HG03457 (cell line): ENCODE measurements at regions not wholly inside any gene's neighbourhood (a gene's known extent, or its start where the extent isn't known, plus 50 kb on each side); places are given as distances from the start of the nearest gene placed in this dataset.

Experiments
- ATAC-seq: cut with Tn5 transposase; IDR thresholded peaks from one replicate; pipeline ENCODE4 v1.9.1; 2021; ENCODE audit warnings: moderate number of reproducible peaks; ENCODE audit not compliant: unreplicated experiment

GRCh38 chr5:173529861-173530260 is 86.6 kb downstream of the BOD1 start:
- no peak for ATAC-seq

GRCh38 chr5:173527671-173528070 is 88.8 kb downstream of the BOD1 start:
- no peak for ATAC-seq

DNA sequence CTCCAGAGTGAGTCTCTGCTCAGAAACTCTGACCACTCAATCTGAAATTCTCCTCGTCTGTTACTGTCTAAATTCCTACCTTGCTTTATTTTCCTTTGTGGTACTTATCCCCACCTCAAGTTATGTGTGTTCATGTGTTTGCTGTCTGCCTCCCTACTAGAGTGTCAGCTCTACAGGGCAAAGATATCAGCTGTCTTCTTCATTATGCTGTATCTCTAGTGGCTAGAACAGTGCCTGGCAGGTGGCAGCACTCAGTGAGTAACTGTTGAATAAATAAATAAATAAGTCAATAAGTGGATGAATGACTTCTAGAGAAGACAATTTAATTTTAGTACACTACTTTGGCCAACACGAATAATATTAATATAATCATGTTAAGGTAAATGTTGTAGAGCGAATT is 92.3 kb downstream of the BOD1 start:
- ATAC-seq = no peak

GRCh38 chr5:173523388-173523787 is 93.1 kb downstream of the BOD1 start:
- ATAC-seq = no peak

GRCh38 chr5:173522518-173522917 is 93.9 kb downstream of the BOD1 start:
- no peak for ATAC-seq

- no peak for ATAC-seq
Observed at GRCh38 chr5:173518856-173519255, 97.6 kb downstream of the BOD1 start.

- ATAC-seq = no peak
Observed at GRCh38 chr5:173517648-173518047, 98.8 kb downstream of the BOD1 start.

DNA sequence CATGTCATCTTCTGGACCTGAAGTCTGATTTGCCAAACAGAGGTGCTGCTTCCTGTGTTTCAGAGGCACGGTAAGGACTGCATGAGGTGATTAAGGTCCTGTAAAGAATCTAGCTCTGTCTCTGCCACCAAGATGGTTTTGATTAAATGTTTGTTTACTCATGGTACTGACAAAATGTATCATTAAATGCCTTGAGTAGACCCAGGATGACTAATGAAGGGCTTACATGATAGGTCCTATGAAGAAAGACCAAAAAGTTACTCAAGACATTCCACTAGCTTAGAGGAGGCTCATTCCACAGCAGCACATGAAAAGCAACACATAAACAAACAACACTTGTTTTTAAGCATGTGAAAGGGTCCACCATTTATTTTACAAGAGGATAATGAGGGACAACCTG is 100.9 kb downstream of the BOD1 start:
- ATAC-seq = no peak

DNA sequence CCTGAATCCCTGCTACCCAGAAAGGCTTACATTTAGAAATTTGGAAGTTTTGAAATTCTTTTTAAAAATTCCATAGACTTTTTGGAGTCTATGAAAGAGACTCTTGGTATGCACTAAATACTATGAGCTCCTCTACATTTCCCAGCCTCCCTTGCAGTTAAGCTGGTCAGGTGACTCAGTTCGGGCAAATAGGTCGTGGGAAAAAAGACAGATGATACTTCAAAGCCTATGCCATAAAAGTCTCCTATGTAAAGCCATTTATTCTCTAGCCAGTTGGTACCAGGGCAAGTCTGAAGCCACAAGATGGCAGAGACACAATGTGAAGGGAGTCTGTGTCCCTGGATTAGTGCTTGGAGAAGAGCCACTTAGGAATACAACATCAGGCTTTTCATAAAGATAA is 101.8 kb downstream of the BOD1 start:
- ATAC-seq = no peak

DNA sequence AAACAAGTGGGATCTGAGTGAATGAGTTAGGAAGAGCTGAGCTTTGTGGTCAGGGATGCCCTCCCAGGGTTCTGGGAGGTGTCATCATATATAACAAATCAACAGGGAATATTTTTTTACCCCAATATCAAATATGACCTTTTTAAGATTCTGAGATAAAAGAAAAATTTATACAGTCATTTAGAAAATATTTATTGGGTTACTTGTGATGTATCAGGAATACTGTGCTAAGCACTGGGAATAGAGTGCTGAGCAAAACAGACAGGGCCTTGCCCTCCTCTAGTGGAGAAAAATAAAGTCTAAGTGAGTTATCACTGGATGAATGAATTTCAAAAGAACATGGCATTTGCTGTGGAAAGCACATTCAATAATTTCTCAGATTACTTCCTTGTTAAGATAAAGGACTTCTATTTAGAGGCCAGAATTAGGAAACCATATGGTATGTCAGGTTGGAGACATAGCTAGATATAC is 102.9 kb downstream of the BOD1 start:
- ATAC-seq = no peak

DNA sequence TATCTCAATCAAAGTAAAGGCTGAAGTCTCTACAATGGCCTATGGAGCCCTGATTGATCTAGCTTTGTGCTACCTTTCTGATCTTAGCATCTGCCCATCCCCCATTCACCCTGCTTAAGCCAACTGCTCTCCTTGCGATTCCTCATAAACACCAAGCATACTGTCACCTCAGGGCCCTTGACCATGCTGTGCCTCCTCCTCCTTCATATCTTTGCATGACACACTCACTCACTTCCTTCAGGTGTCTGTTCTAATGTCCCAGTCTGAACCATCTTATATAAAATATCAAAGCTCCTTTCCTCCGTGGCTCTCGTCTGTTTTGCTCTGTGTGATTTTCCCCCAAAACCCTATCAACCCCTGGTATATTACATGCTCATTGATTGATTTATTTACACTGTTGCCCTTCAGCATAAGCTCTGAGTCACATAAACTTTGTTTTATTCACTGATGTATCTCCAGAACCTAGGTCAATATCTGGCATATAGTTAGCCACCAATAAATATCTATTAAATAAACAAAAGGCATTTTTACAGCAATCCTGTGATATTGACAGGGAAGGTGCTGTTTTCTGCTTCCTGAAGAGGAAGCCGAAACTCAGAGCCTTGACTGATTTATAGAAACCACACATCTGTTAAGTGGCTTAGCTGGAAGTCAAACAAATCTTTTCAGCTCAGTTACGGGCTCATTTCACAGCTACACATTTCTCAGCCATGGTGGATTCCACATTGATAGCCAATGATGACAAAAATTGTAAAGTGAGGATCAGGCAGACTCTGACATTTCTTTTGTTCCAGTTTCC is 103.6 kb downstream of the BOD1 start:
- no peak for ATAC-seq

GRCh38 chr5:173509060-173509459 is 107.4 kb downstream of the BOD1 start:
- no peak for ATAC-seq

DNA sequence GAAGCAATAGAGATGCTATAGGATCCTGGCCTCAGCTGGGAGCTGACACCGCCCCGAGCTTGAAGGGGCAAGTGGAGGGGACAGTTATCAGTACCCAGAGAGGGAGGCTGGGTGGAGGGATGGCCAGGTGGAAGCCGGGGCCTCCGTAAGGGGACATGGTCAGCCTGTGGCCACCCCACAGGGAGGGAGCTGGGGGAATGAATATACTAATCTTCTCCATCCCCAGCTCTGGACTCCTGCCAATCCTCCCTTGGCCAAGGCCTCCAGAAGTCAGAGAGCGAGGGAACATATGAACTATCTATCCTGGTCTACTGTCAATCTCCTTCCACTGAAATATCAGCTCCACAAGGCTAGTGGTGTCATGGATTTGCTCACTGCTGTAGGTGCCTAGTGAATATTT is 109.3 kb downstream of the BOD1 start:
- ATAC-seq = no peak

GRCh38 chr5:173505634-173506033 is 110.8 kb downstream of the BOD1 start:
- no peak for ATAC-seq

DNA sequence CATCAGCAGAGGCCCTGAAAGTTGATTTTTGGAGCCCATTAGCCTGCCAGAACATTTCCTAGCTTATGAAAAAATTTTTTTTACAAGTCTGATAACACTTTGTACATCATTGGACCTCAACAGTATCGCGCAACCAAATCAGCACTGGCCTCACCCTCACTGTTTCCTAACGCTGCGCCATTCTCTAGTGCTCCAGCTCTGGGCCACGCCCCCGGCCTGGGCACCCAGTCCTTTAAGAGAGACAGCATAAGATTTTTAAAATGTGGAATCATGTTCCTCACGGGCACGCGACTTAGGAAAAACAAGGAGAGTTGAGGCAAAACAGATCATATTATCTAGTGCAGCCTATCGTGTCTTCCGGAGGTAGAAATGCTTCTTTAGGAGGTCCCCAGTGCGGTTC is 114.5 kb downstream of the BOD1 start:
- ATAC-seq = no peak

DNA sequence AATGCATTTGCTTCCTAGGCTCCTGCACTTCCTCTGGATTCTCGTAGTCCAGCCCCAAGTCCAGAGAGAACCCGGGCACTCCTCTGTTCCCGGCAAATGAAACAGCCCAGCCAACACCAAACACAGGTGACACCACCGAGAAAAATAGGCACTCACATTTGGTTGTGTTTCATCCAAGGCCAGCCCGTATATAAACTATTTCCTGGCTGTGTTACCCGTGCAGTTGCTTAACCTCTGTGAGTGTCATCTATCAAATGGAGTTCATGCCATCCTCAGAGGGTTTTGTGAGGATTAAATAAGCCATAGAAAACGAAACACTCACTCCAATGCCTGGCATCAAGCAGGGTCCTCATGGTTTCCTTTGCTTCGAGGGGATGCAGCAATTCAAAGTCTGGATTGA is 115.2 kb downstream of the BOD1 start:
- ATAC-seq = no peak

DNA sequence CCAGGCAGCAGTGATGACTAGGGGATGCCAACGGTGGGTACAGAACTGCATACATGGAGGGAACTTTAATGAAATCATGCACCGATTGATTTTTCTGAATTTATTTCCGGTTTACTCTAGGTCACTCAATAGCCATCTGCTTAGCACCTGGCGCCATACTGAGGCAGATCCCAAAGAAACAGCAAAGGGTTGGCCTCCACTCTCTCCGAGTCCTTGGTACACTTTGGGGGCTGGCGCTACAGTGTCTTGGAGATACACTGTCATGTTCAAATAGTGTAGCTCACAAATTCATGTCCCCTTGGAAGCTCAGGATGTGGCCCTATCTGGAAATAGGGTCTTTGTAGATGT is 116.3 kb downstream of the BOD1 start:
- ATAC-seq = no peak

- no peak for ATAC-seq
Observed at GRCh38 chr5:173499471-173500212, 116.8 kb downstream of the BOD1 start.

DNA sequence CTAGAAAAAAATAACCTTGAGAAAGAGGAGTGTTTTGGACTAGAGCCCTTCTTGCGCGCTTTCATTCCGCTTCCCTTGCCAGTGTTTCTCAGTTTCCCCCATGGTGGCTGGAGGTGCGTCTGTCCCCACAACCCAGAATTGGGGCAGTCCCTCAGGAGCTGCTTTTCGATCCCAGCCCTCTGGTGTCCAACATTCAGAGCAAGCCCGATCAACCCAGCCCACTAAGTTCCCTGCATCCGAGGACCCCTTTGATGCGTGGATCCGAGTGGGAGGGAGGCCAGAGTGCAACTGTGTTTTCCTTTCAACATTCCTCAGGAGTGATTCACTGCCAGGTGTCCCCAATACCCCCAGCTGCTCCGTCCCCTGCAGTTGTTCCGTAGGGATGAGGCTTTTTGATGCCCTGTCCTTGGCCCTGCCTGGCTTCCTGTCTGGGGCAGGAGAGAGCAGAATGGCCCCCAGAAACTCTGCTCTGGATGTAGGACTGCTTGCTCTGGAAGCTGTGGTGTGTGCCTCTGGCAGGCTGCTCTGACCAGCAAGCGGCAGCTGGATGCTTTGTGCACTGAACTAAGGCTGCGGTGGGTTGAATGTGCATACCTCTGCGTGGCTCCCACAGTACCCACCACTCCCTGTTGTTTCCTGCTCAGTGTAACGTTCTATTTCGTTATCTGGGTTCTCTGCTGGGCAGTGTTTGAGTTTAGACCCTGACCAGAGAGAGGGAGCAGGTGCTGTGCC is 117.5 kb downstream of the BOD1 start:
- ATAC-seq = no peak

DNA sequence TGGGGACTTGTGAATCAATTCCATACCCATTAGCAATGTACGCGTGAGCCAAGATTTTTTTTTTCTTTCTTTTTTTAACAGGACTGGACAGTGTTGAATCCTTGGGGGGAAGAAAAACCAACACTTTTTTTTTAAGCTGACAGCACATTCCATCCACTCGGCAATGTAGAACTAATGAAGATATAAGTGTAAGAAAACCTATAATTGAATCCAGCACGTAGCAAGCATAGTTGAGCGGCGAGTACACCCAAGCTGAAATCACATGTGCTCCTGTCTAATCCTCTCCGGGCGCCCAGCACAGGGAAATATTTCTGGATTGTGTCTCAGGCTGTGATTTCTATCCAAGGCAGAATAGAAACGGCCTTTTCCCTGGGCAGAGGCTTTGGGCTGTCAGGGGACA is 118.2 kb downstream of the BOD1 start:
- no peak for ATAC-seq

GRCh38 chr5:173497685-173498084 is 118.8 kb downstream of the BOD1 start:
- no peak for ATAC-seq

DNA sequence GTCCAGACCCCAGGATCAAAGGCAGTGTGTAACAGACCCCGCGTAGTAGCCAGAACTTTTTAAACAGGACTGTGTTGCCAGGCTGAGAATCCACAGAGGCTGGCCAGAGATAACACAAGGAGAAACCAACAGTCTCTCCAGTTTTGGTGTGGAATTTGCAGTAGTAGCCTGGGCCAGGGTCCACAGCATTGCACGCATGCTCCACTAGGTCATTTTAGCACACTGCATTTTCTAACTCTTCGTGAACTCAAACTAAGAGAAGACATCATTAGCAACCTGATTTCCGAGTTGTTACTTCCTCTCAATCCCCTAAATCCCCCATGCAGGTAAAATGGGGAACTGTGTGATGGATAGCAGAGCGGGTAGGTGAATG is 119.6 kb downstream of the BOD1 start:
- no peak for ATAC-seq
